Endothelial cell of hepatic sinusoid (primary cell): ENCODE measurements at regions not wholly inside any gene's neighbourhood (a gene's known extent, or its start where the extent isn't known, plus 50 kb on each side); places are given as distances from the start of the nearest gene placed in this dataset.

Experiments used
- in situ Hi-C: cut with HindIII; loops from 2 replicates; pipeline ENCODE4 v1.10.0; 2017; ENCODE audit warnings: low sequenced_read_pairs

GRCh38 chr16:9542165-9542755 lies 450.8 kb downstream of the HAPSTR1 start:
- in situ Hi-C loops = no loop called here

GRCh38 chr16:9545522-9546437 lies 454.3 kb downstream of the HAPSTR1 start:
- in situ Hi-C loops = no loop called here

DNA sequence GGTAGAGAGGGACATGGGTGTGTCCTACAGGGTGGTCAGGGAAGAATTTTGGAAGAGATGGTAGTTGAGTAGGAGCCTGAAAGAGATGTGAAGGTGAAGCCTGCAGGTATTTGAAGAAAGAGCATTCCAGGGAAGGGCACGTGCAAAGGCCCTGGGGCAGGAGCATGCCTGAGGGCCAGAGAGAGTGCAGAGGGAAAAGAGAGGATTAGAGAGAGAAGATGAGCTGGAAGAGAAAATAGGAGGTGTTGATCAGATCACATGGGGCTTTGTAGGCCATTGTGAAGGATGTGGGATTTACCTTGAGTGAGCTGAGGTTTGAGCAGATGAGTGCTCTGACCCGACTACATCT lies 455.0 kb downstream of the HAPSTR1 start:
- in situ Hi-C loops = no loop called here

GRCh38 chr16:9549487-9549886 lies 458.0 kb downstream of the HAPSTR1 start:
- in situ Hi-C loops = no loop called here

DNA sequence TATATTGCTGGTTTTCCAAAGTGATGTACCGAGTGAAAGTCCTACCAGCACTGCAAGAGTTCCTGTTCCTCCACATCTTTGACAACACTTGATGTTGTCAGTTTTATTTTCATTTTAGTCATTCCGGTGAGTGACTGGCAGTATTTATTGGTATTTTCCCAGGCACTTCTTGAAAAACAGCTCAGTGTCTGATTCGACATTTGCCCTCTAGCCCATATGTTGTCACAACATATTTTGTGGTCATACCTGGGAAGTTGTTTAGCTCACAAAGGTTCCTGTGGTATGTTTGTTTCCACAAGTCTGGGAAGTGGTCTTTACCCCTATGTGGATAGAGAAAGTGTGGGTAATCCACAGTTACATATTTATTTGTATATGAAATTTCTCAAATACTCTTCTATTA lies 463.6 kb downstream of the HAPSTR1 start:
- in situ Hi-C loops = no loop called here

GRCh38 chr16:9556949-9557665 lies 465.7 kb downstream of the HAPSTR1 start:
- in situ Hi-C loops = no loop called here

DNA sequence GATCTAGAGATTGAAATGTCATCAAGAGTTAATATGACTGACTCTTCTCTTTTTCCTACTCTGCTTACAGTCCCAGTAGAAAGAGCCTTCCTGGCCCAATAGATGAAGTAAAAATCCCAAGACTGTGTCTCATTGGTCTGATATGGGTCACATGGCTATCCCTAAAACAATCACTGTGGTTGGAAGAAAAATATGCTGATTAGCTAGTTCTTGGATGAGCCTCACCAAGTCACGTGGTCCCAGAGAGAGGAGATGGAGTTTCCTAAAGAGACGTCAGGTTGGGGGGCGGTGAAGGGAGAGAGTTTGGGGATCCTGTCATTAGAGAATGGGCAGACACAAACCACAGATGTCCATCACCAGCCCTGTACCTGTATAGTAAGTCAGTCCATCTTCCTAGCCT lies 466.3 kb downstream of the HAPSTR1 start:
- in situ Hi-C loops = no loop called here

DNA sequence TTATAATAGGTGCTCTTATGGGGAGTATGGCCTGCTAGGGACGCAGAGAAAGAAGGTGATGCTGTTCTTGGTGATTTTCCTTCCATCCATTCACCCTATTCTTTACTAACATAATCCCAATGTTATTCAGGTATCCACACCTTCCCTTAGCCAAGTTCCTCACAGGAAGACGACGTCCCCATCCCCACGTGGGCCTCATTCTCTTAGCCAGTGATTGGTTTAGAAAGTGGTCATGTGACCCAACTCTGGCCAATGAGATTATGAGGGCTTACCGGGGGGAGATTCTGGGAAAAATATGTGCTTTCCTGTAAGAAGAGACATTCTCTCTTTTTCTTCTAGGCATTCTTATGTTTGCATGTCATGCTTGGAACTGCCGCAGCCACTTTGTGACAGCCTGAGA lies 474.7 kb downstream of the HAPSTR1 start:
- in situ Hi-C loops = no loop called here

- in situ Hi-C loops = no loop called here
These were observed 476.2 kb downstream of the HAPSTR1 start for GRCh38 chr16:9567666-9568065.

DNA sequence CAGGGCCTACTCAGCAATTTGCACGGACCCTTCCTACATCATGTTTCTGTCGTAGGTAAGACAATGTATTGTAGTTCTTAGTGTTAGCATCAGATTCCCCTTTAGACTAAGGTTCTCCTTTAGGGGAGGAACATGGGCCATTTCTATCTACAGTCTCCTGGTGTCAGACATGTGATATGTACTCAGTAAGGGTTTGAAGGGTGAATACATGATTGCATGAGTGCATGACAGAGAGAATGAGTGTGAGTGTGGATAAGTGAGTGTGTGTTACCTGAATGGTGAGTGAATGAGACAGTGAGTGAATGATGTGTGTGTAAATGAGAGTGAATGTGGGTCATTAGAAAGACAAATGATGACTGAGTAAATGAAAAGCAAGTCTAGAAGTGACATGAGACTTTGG lies 476.8 kb downstream of the HAPSTR1 start:
- in situ Hi-C loops = no loop called here

GRCh38 chr16:9570521-9570920 lies 479.1 kb downstream of the HAPSTR1 start:
- in situ Hi-C loops = no loop called here

DNA sequence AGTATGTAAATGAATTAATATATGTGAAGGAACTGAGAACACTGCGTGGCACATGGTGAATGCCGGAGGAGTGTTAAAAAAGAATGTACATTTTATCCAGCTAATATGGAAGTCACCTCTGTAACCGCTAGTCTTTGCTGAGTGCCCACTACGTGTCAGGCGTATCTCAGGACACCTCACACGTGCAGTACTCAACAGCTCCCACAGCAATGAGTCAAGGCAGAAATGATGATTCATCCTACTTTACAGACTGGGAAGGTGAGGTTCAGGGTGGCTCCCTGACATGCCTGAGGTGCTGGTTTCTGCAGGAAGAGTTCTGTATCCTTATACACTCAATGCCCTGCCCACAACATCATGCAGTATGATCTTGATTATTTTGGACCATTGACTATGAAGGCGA lies 487.0 kb downstream of the HAPSTR1 start:
- in situ Hi-C loops = no loop called here

DNA sequence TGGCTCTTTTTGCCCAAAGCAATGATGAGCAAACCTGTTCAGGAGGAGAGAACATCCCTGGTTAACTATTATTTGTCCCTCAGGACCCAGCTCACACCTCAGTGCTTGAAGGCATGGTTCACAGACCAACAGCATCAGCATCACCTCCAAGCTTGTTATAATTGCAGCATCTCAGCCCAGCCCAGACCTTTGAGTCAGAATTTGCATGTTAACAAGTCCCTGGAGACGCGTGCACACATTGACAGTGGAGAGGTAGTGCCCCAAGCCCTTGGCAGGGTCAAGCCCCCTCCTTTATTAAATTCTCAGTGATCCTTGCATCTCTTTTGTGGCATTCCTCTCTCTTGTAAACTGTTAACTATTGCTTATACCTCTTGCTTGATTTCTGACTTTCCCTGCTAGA lies 488.6 kb downstream of the HAPSTR1 start:
- in situ Hi-C loops = no loop called here

DNA sequence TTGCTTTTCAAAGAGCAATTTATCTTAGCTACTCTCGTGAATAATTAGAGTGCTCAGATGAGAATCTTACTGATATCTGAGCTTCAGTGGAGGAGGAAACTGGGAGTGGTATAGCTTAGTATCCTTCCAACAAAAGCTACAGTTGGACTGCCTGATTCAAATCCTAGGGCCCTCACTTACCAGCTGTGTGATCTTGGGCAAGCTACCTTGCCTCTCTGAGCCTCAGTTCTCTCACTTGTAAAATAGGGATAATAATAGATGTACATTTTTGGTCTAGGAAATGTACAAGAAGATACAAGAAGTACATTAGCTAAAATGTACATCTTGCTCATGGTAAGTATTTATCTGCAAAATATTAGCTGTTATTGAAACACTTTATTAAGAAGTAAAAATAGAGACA lies 502.0 kb downstream of the HAPSTR1 start:
- in situ Hi-C loops = no loop called here

- in situ Hi-C loops = no loop called here
These were observed 502.6 kb downstream of the HAPSTR1 start for GRCh38 chr16:9594047-9594446.

DNA sequence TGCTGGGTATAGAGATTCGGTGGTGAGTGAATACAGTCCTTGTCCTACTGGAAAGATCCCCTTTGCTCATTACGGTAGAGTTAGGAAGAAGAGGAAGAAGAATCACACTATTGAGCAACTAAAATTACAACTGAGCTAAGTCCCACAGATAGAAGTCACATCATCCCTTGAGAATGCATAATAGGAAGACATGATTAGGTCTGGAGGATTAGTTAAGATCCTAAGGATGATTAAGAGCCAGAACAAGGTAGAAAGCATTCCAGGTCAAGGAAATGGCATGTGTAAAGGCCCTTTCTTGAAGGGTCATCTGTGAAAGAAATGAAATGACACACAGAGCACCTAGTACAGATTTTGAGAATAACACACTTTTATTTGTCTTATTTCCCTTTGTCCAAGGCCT lies 503.5 kb downstream of the HAPSTR1 start:
- in situ Hi-C loops = no loop called here

DNA sequence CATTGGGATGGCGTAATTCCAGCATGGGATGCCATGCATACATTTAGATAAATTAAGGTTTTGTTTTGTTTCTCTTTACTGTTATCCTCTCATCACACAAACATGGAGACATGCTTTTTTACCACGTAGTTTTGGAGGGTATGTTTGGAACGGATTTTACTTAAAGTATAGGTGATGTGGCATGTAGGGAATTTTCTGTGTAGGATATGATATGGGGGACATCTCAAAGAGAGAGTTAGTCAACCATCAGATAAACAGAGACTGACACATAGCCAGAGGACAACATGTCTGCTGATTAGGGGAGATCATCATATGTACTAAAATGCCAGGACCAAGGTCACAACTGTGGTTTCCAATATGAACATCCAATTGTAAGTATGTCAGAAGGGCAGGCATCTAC lies 503.9 kb downstream of the HAPSTR1 start:
- in situ Hi-C loops = no loop called here

GRCh38 chr16:9596788-9597187 lies 505.3 kb downstream of the HAPSTR1 start:
- in situ Hi-C loops = no loop called here

DNA sequence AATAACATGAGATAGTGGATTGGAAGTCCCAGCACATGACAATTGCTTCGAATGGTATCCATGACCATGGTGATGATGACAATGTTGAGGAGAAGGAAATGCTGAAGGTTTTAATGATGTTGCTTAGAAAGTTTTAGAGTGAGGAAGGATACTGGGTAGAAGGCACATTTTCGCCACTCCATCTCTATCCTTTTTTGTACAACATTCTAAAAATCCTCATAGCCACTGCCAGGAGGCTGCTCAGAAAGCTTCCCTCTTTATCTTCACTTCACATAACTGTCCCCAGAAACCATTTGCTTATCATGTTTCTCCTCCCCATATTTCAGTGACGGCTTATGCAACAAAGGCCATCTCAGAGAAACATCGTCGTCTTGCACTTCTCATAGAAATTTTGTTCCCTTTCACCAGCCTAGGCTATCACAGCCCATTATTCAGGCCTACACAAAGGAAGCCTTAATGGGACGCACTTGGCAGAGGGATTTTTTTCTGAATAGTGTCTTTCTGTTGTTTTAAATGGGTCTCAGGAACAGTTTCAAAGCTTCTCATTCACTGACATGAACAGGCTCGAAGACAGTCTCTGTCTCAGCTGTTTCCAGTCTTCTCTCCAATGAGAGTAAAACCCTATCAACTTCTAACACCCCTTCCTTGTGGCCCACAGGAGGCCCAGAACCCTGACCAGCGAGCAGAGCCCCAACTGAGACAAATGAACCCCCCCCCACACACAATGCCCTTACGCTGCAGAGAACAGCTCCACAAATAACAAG lies 506.7 kb downstream of the HAPSTR1 start:
- in situ Hi-C loops = no loop called here

GRCh38 chr16:9598731-9599083 lies 507.3 kb downstream of the HAPSTR1 start:
- in situ Hi-C loops = no loop called here

DNA sequence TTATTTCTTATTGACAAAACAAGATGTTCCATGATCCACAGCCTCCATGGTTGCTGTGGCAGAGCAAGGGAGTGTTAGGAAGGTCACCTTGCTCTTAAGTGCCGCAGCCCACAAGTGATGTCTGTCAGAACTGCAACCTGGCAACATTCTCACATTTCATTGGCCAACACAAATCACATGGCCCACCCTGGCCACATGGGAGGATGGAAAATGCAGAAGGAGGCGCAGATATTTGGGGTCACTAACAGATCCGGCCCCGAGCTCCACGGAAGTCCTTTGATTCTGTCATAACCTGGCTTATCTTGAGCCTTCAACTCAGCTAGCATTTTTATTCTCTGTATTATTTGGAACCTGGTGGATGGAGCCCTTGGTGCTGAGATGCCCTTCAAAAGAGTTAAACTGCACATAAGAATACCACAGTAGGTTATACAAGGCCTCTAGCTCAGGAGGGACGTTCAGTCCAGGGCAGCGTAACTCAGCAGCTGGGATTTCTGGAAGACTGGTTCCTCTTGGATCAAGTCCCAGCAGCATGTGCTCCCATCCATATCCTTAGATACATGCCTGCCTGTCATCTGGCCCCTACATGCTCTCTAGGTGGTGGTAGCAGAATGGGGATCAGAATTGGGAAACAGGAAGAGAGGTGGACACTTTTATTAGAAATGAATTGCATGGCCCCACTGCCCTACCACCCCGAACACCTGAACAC lies 508.1 kb downstream of the HAPSTR1 start:
- in situ Hi-C loops = no loop called here
